Natural killer cell (primary cell): ENCODE measurements at regions not wholly inside any gene's neighbourhood (a gene's known extent, or its start where the extent isn't known, plus 50 kb on each side); places are given as distances from the start of the nearest gene placed in this dataset.
"Not testable (repeated sequence)": the region's sequence is repeated elsewhere in the genome, so short reads cannot be mapped to it uniquely, and the experiment has no call there.

ENCODE experiments used
- ATAC-seq, 3 donors: fragments of 150-1000 bp in 2 of 3; fragments of 200-7000 bp in 1 of 3; cut with Tn5 transposase; 1 replicate in 1 of 3; 2 replicates in 2 of 3; pipeline ENCODE4 v1.10.0; 2021; ENCODE audit warnings: mild to moderate bottlenecking in 2 of 3, moderate library complexity in 2 of 3
- DNase-seq, 2 donors: peaks; one replicate each; pipeline versions ENCODE4 v3.0.0 to v3.0.0-alpha.2; 2013 to 2021; ENCODE audit warnings: mixed read lengths in 1 of 2
- H3K27ac ChIP-seq: one replicate; pipeline ENCODE4 v1.5.1; 2013; ENCODE audit warnings: mild to moderate bottlenecking, low read length
- H3K27me3 ChIP-seq: one replicate; pipeline ENCODE4 v1.6.1; 2013; ENCODE audit warnings: low read length; ENCODE audit not compliant: control insufficient read depth, insufficient read depth
- H3K36me3 ChIP-seq: one replicate; pipeline ENCODE4 v1.6.1; 2013; ENCODE audit warnings: low read length; ENCODE audit not compliant: control insufficient read depth, insufficient read depth
- H3K4me1 ChIP-seq: one replicate; pipeline ENCODE4 v1.6.1; 2013; ENCODE audit warnings: low read length; ENCODE audit not compliant: control insufficient read depth, insufficient read depth
- H3K4me3 ChIP-seq: one replicate; pipeline ENCODE4 v1.5.1; 2013; ENCODE audit warnings: low read length
- H3K9me3 ChIP-seq: one replicate; pipeline ENCODE4 v1.6.1; 2013; ENCODE audit warnings: low read length; ENCODE audit not compliant: control insufficient read depth, insufficient read depth
- H3K27ac Mint-ChIP-seq, 2 donors: one replicate each; pipeline ENCODE4 v1.8.0; 2022; ENCODE audit warnings: mild to moderate bottlenecking in 2 of 2, mixed read lengths in 2 of 2, moderate library complexity in 1 of 2
- H3K27me3 Mint-ChIP-seq, 2 donors: one replicate each; pipeline ENCODE4 v1.8.0; 2022; ENCODE audit warnings: low read depth in 2 of 2, mixed read lengths in 2 of 2
- H3K36me3 Mint-ChIP-seq: one replicate; pipeline ENCODE4 v1.8.0; 2022; ENCODE audit warnings: mixed read lengths
- H3K4me1 Mint-ChIP-seq, 2 donors: one replicate each; pipeline ENCODE4 v1.8.0; 2022; ENCODE audit warnings: mixed read lengths in 2 of 2
- H3K4me3 Mint-ChIP-seq: one replicate; pipeline ENCODE4 v1.8.0; 2022; ENCODE audit warnings: mild to moderate bottlenecking, moderate library complexity, mixed read lengths
- H3K9me3 Mint-ChIP-seq, 2 donors: one replicate each; pipeline ENCODE4 v1.8.0; 2022; ENCODE audit warnings: mixed read lengths in 2 of 2
- WGBS: methylation state at CpG from one replicate; pipeline ENCODE4 v1.1.7; 2013; ENCODE audit warnings: missing lambda C conversion rate; ENCODE audit not compliant: insufficient coverage; 5-methylcytosine and 5-hydroxymethylcytosine counted together
- intact Hi-C: fragments of 100-400 bp; cut with micrococcal nuclease; formaldehyde crosslinking; loops from one replicate; pipeline ENCODE4 v1.14.2; 2022
- TF ChIP-seq, protein P1 (sequence below): fragments of 200-600 bp; IDR thresholded peaks from one replicate; pipeline ENCODE4 v1.8.0; 2022; ENCODE audit warnings: antibody characterized with exemption

DNA sequence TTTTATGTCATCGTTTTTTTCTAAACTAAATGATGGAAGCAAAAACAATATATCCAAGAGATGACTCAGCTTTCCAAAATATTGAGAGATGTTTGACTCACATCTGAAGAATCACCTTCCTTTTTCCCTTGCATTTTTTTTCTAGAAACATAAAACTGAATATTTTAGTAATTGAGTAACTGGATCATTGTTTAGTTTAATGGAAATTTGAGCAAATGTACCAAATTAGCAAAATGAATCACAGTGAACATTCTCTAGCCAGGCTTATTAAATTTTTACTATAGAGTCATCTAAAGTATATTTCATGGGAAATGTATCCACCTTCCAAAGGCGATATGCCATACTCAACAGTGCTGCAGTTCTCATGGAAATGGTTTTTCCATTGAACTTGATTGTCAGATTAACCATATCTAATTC, 145.5 kb downstream of the TENT5A start:
- no peaks in the 10 kb centered on the region for H3K9me3 ChIP-seq
- H3K27ac ChIP-seq = no peak overlapping the region
- H3K9me3 Mint-ChIP-seq = peaks cover 7 to 12% of the 10 kb centered on the region in 2 donors
- DNase-seq (no peak), ATAC-seq (no peak)
- H3K4me3 ChIP-seq = no peak overlapping the region
- H3K36me3 ChIP-seq = no peaks in the 10 kb centered on the region
- no peak overlapping the region for H3K4me3 Mint-ChIP-seq
- no peak overlapping the region for H3K27ac Mint-ChIP-seq
- H3K27me3 ChIP-seq = no peaks in the 10 kb centered on the region
- H3K4me1 Mint-ChIP-seq = no peaks in the 10 kb centered on the region
- intact Hi-C loops = no loop called here
- no peaks in the 10 kb centered on the region for H3K4me1 ChIP-seq
- H3K27me3 Mint-ChIP-seq = no peaks in the 10 kb centered on the region
- WGBS = 100% methylated on average over 1 of the region's 2 CpGs
- TF ChIP-seq, protein P1, sequence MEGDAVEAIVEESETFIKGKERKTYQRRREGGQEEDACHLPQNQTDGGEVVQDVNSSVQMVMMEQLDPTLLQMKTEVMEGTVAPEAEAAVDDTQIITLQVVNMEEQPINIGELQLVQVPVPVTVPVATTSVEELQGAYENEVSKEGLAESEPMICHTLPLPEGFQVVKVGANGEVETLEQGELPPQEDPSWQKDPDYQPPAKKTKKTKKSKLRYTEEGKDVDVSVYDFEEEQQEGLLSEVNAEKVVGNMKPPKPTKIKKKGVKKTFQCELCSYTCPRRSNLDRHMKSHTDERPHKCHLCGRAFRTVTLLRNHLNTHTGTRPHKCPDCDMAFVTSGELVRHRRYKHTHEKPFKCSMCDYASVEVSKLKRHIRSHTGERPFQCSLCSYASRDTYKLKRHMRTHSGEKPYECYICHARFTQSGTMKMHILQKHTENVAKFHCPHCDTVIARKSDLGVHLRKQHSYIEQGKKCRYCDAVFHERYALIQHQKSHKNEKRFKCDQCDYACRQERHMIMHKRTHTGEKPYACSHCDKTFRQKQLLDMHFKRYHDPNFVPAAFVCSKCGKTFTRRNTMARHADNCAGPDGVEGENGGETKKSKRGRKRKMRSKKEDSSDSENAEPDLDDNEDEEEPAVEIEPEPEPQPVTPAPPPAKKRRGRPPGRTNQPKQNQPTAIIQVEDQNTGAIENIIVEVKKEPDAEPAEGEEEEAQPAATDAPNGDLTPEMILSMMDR = no peak
- no peaks in the 10 kb centered on the region for H3K36me3 Mint-ChIP-seq

DNA sequence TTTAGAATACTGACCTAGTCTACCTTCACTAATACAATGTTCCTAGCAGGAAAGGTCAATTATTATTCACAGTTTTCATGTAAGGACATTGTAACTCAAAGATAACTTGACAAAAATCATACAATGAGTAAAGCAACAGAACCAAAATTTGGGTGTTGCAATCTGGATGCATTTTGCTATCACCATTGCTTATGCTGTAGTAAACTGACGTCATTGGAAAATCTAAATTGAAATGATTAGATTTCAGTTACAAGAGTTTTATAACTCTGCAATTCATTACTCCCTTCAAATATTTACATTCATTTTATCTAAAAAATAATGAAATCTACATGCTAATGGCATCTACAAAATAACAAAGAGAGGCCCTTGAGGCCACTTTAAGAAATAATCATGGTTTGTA, 147.0 kb downstream of the TENT5A start:
- no peaks in the 10 kb centered on the region for H3K36me3 Mint-ChIP-seq
- TF ChIP-seq, protein P1 = no peak
- no peaks in the 10 kb centered on the region for H3K4me1 ChIP-seq
- no CpG with 5 or more reads among the region's 1 CpG for WGBS
- H3K36me3 ChIP-seq = no peaks in the 10 kb centered on the region
- H3K4me3 Mint-ChIP-seq = no peak overlapping the region
- H3K4me3 ChIP-seq = no peak overlapping the region
- H3K9me3 Mint-ChIP-seq = peaks cover 11 to 12% of the 10 kb centered on the region in 2 donors
- no peak for ATAC-seq
- intact Hi-C loops = no loop called here
- no peaks in the 10 kb centered on the region for H3K27me3 Mint-ChIP-seq
- H3K27ac ChIP-seq = no peak overlapping the region
- no peaks in the 10 kb centered on the region for H3K27me3 ChIP-seq
- no peak overlapping the region for H3K27ac Mint-ChIP-seq
- H3K4me1 Mint-ChIP-seq = no peaks in the 10 kb centered on the region
- DNase-seq = no peak
- H3K9me3 ChIP-seq = no peaks in the 10 kb centered on the region

DNA sequence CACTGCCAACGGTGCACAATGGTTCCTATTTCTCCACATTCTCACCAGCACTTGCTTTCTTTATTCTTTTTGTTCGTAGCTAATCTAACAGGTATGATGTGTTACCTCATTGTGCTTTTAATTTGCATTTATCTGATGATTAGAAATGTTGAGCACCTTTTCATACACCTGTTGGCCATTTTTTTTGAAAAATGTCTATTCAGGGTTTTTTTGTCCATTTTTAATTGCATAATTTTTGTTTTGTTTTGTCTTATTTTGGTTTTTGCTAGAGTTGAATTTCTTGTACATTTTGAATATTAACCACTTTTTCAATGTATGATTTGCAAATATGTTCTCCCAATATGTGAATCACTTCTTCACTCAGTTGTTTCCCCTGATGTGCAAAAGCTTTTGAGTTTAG, 150.6 kb downstream of the TENT5A start:
- no peaks in the 10 kb centered on the region for H3K4me1 ChIP-seq
- H3K27ac Mint-ChIP-seq = no peak overlapping the region
- intact Hi-C loops = no loop called here
- DNase-seq = no peak
- H3K36me3 Mint-ChIP-seq = no peaks in the 10 kb centered on the region
- no peaks in the 10 kb centered on the region for H3K9me3 ChIP-seq
- no peak overlapping the region for H3K27ac ChIP-seq
- no peaks in the 10 kb centered on the region for H3K4me1 Mint-ChIP-seq
- TF ChIP-seq, protein P1 = no peak
- WGBS = no CpG with 5 or more reads among the region's 2 CpGs
- H3K27me3 Mint-ChIP-seq = no peaks in the 10 kb centered on the region
- H3K4me3 Mint-ChIP-seq = no peak overlapping the region
- H3K27me3 ChIP-seq = no peaks in the 10 kb centered on the region
- no peak for ATAC-seq
- no peak overlapping the region for H3K4me3 ChIP-seq
- H3K36me3 ChIP-seq = no peaks in the 10 kb centered on the region
- H3K9me3 Mint-ChIP-seq = peaks cover 13 to 15% of the 10 kb centered on the region in 2 donors

DNA sequence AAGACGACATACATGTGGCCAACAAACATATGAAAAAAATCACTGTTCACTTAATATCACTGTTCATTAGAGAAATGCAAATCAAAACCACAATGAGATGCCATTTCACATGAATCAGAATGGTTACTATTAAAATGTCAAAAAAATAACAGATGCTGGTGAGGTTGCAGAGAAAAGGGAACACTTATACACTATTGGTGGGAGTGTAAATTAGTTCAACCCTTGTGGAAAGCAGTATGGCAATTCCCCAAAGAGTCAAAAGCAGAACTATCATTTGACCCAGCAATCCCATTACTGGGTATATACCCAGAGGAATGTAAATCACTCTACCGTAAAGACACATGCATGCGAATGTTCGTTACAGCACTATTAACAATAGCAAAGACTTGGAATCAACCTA, 152.0 kb downstream of the TENT5A start:
- H3K4me3 Mint-ChIP-seq, H3K4me1 Mint-ChIP-seq, H3K27ac Mint-ChIP-seq, H3K36me3 Mint-ChIP-seq, intact Hi-C loops, H3K27me3 Mint-ChIP-seq, H3K4me3 ChIP-seq, H3K27me3 ChIP-seq, H3K36me3 ChIP-seq, ATAC-seq, DNase-seq, H3K9me3 ChIP-seq, H3K4me1 ChIP-seq, H3K27ac ChIP-seq: not testable (repeated sequence)
- 85% methylated on average over 4 of the region's 4 CpGs for WGBS
- H3K9me3 Mint-ChIP-seq = peaks cover 13 to 15% of the 10 kb centered on the region in 2 donors
